ENCODE measurements at regions not wholly inside any gene's neighbourhood (a gene's known extent, or its start where the extent isn't known, plus 50 kb on each side); places are given as distances from the start of the nearest gene placed in this dataset.

DNA sequence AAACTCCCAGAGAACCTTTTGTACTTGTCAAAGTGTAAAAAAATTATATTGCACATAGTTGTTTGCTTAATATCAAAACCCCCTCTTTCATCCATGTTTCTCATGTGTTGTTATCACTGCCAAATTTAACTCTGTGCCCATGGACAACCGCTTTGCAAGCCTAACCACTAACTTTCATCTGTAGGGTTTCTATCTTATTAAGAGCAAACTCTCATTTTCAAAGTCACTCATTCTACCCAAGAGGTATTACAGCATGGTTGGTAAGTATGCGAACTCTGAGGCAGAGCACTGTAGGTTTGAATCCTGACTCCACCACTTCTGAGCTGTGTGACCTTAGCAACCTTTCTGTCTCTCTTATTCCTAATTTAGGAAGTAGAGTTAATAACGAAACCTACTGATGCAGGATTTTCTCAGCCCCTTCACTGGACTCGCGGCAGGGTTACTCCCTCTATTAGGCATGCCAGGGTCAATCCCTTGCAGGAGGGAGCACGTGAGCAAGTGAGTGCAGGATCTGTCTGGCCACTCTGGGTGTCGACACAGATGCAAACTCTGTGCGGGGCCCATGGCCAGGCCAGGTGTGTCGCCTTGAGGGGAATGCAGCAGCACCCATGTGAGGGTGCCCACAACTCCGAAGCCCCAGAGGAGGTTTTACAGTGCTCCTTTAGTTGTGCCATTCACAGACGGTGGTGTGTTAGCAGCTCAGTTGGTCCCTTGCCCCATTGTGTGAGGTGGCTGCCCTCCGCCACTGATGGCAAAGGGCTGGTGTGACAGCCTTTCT lies 361.5 kb upstream of the ADGRL2 start:
- Histone ChIP-seq H4K20me1 (replicated peaks in 1 of 2; ENCODE audit: control insufficient read depth in 1 of 2, insufficient read depth in 2 of 2, low read length in 2 of 2) (no peaks in the 10 kb centered on the region), H2BK20ac (ENCODE audit: low read length) (no peak overlapping the region), H3K4me1 (replicated peaks in 1 of 4; ENCODE audit: control insufficient read depth in 3 of 4, insufficient read depth in 4 of 4, low read length in 3 of 4) (no peaks in the 10 kb centered on the region), H3K23ac (ENCODE audit: insufficient read length) (no peak overlapping the region), H3K4ac (replicated peaks; ENCODE audit: insufficient read length, low read depth, low read length) (no peak overlapping the region), H2BK12ac (ENCODE audit: low read depth, low read length) (peak overlapping the region; percentile 35; the same call in 1 of the 2 replicates), H2BK15ac (ENCODE audit: low read length) (no peak overlapping the region), H3K23me2 (ENCODE audit: low read depth, low read length) (no peaks in the 10 kb centered on the region), H3K9ac (replicated peaks in 1 of 4; ENCODE audit: extremely low read depth in 1 of 4, low read depth in 3 of 4, low read length in 3 of 4) (no peak overlapping the region), H4K8ac (ENCODE audit: extremely low read depth, insufficient read depth, low read length) (no peak overlapping the region), H2BK120ac (replicated peaks; ENCODE audit: low read depth, low read length) (no peak overlapping the region), H3K36me3 (ENCODE audit: control insufficient read depth in 2 of 4, insufficient read depth in 4 of 4, low read length in 3 of 4) (no peaks in the 10 kb centered on the region), H3K79me1 (ENCODE audit: low read depth, low read length) (no peaks in the 10 kb centered on the region), H3K14ac (ENCODE audit: insufficient read length) (no peak overlapping the region), H3K9me3 (ENCODE audit: insufficient read depth in 2 of 2, low read depth in 1 of 2, low read length in 1 of 2) (no peaks in the 10 kb centered on the region), H3K79me2 (ENCODE audit: control insufficient read depth in 1 of 2, insufficient read depth in 2 of 2, low read length in 2 of 2) (no peaks in the 10 kb centered on the region), H3K4me3 (ENCODE audit: extremely low read depth in 1 of 4, insufficient read depth in 2 of 4, low read depth in 3 of 4, low read length in 4 of 4) (no peak overlapping the region), H3K27me3 (replicated peaks in 1 of 4; ENCODE audit: control insufficient read depth in 3 of 4, extremely low read depth in 1 of 4, insufficient read depth in 3 of 4, low read length in 3 of 4) (no peaks in the 10 kb centered on the region), H2AK5ac (ENCODE audit: low read depth, low read length) (no peak overlapping the region), H3K27ac (ENCODE audit: low read depth, low read length) (no peak overlapping the region), H3K56ac (replicated peaks; ENCODE audit: insufficient read length, low read depth, low read length) (no peak overlapping the region), H3K18ac (ENCODE audit: extremely low read depth, low read length) (no peak overlapping the region), H2BK5ac (ENCODE audit: low read depth, low read length) (no peak overlapping the region), H2AFZ (ENCODE audit: low read length) (no peak overlapping the region), H3K4me2 (ENCODE audit: insufficient read depth in 1 of 2, low read depth in 2 of 2, low read length in 2 of 2) (no peak overlapping the region), H4K5ac (ENCODE audit: insufficient read length, low read depth, low read length) (no peak overlapping the region), H4K91ac (replicated peaks; ENCODE audit: insufficient read length, low read length) (no peak overlapping the region)
- DNase-seq (ENCODE audit: low read depth in 1 of 2, low spot score in 2 of 2) (no peak), FAIRE-seq (no peak)
- no peak for TF ChIP-seq TAF1 (IDR thresholded peaks at IDR 0.05; ENCODE audit: low read depth, low read length)
- TF ChIP-seq TEAD4 (IDR thresholded peaks at IDR 0.05; ENCODE audit: low read depth, low read length): no peak
- no peak for TF ChIP-seq KDM5A (IDR thresholded peaks at IDR 0.05; ENCODE audit: low read length)
- no peak for TF ChIP-seq RXRA (IDR thresholded peaks at IDR 0.05; ENCODE audit: insufficient read depth, low read depth, low read length)
- no peak for TF ChIP-seq SAP30 (IDR thresholded peaks at IDR 0.05; ENCODE audit: insufficient read depth, insufficient replicate concordance, low read length)
- TF ChIP-seq TAF7 (optimal IDR thresholded peaks at IDR 0.05; ENCODE audit: borderline replicate concordance, low read depth, low read length): no peak
- no peak for TF ChIP-seq CHD1 (IDR thresholded peaks at IDR 0.05; ENCODE audit: low read depth, low read length)
- no peak for TF ChIP-seq GABPA (IDR thresholded peaks at IDR 0.05; ENCODE audit: borderline replicate concordance, insufficient read depth, low read length)
- TF ChIP-seq SIN3A (conservative IDR thresholded peaks at IDR 0.05 in 1 of 2, IDR thresholded peaks at IDR 0.05 in 1 of 2; ENCODE audit: low read depth in 1 of 2, low read length in 2 of 2): no peak
- no peak for TF ChIP-seq CBX8 (IDR thresholded peaks at IDR 0.05; ENCODE audit: borderline replicate concordance, low read depth, low read length)
- TF ChIP-seq CTBP2 (IDR thresholded peaks at IDR 0.05; ENCODE audit: borderline replicate concordance, insufficient read depth, insufficient read length, low read length): no peak
- 93% methylated on average over 12 of the region's 12 CpGs; no CpG with 5 or more reads in 1 of the 2 experiments for WGBS, 2 experiments (ENCODE audit: extremely low coverage in 1 of 2, insufficient coverage in 1 of 2, insufficient read length in 1 of 2, insufficient replicate concordance in 2 of 2, low coverage in 1 of 2, low lambda C conversion rate in 2 of 2, missing lambda C conversion rate in 1 of 2)
- POLR2A ChIA-PET (ENCODE audit: partially characterized antibody): no interaction called here
- CTCF ChIA-PET (ENCODE audit: partially characterized antibody): interaction anchor here (1.0 kb wide), 1 partner anchor 25 kb away, joined by 6 read pairs; no protein-coding TSS in a partner anchor

Measured in H1 (cell line).